ENCODE measurements at regions not wholly inside any gene's neighbourhood (a gene's known extent, or its start where the extent isn't known, plus 50 kb on each side); places are given as distances from the start of the nearest gene placed in this dataset.

- FAIRE-seq (no peak), DNase-seq (ENCODE audit: low spot score) (peak; percentile 66)
These were observed 175.9 kb downstream of the BAMBI start for GRCh38 chr10:28853195-28853594.

GRCh38 chr10:28857164-28857563 is 179.8 kb downstream of the BAMBI start:
- DNase-seq (ENCODE audit: low spot score) (no peak), FAIRE-seq (no peak)

DNA sequence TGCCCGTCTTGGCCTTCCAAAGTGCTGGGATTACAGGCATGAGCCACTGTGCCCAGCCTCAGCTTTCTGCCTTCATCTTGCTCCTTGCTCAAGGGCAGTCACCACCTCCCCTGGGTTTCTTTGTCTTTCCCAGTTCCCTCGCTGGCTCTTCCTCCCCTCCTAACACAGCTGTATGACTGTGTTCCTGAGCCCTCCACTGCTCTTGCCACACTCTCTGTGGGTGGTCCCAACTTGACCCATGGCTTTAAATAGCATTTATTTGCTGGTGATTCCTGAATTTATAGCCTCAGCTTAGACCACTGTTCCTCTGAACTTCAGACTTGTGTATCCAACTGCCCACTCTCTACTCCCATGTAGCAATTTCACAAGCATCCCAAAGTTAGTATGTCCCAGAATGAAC is 181.3 kb downstream of the BAMBI start:
- no peak for FAIRE-seq
- DNase-seq (ENCODE audit: low spot score): no peak

DNA sequence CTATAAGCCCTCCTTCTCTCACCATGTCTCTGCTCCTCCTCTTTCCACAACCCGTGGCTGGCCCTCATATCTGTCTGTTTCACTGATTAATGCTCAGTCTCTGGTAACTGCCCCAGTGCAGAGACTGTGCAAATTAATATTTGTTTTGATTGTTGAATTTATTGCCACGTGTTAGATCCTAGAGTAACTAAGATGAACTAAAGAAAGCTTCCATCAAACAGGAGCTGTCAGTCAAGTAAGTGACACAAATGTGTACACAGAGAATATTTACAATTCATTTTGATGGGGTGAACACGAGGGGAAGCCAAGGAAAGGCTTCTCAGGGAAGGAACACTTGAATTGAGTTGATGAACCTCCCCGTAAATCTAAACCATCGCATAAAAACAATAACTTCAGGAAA is 182.5 kb downstream of the BAMBI start:
- DNase-seq (ENCODE audit: low spot score): no peak
- FAIRE-seq: no peak

DNA sequence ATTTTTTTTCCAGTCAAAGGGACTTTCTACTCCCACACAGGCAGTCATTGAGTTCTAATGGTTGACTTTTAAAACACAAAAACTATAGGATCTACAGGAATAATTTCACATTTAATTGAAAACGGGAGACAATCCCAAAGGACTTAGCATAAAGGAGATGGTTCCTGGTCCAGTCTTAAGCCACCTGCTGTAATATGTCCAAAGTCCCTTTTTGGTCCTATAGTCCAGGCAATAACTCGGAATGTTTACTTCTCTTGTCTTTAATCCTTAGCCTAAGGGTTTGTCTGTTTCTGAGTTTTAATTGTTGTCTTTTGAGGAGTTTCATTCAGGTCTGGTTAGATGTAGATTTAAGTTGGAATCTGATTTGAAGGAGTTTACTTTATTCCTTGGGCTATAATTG is 184.9 kb downstream of the BAMBI start:
- no peak for DNase-seq (ENCODE audit: low spot score)
- no peak for FAIRE-seq

GRCh38 chr10:28869606-28870201 is 192.4 kb downstream of the BAMBI start:
- DNase-seq (ENCODE audit: low spot score): no peak
- FAIRE-seq: no peak

- no peak for DNase-seq (ENCODE audit: low spot score)
- no peak for FAIRE-seq
These were observed 194.3 kb downstream of the BAMBI start for GRCh38 chr10:28871665-28872064.

DNA sequence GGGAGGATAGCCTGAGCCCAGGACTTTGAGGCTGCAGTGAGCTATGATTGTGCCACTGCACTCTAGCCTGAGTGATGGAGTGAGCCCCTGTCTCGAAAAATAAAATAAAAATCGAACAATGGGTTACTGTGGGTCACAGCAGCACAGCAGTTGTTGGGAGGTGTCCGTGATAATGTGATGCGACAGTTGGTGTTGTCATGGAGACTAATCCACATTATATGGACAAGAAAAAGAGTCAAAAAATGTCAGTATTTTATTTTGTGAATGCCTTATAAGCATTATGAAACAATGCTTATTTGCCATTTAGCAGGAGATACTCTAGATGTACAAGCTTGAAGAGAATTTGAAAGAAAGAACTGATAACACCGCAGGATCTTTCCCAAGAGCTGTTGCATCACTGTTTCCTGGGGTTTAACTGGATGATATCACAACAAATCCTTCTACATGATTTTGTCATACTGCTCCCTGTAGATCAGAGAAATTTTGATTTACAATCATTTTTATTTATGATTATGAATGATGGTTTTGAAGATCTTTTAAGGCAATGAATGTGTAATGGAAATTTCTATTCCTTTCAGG is 195.4 kb downstream of the BAMBI start:
- DNase-seq (ENCODE audit: low spot score): no peak
- FAIRE-seq: no peak

DNA sequence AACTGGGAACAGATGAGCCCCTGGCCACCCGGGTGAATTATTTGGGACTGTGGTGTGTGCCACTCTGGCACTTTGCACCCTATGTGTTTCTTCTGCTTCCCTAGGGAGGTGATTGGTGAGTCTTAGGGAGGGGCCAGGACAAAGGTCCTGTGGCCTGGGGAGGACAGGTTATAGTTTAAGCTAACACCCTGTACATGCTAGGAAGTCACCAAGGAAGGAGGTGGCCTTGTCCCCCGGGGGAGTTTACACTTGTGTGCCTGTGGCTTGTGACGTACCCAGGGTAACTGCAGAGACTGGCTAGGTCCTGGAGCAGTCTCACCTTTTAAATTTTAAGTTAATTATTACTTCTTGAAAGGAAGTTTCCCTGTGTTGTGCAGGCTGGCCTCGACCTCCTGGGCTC is 196.2 kb downstream of the BAMBI start:
- FAIRE-seq (no peak), DNase-seq (ENCODE audit: low spot score) (no peak)

DNA sequence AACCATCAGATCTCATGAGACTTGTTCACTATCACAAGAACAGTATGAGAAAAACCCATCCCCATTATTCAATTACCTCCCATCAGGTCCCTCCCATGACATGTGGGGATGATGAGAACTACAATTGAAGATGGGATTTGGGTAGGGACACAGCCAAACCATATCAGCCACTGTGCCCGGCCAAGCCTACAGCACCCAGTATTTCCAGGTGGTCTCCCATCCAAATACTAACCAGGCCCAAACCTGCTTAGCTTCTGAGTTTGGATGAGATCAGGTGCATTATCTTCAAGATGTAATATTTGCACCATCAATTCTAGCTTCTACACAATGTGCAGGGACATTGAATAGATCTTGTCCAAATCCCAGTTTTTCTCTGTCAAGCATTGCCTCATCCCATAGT is 196.9 kb downstream of the BAMBI start:
- FAIRE-seq (no peak), DNase-seq (ENCODE audit: low spot score) (no peak)

DNA sequence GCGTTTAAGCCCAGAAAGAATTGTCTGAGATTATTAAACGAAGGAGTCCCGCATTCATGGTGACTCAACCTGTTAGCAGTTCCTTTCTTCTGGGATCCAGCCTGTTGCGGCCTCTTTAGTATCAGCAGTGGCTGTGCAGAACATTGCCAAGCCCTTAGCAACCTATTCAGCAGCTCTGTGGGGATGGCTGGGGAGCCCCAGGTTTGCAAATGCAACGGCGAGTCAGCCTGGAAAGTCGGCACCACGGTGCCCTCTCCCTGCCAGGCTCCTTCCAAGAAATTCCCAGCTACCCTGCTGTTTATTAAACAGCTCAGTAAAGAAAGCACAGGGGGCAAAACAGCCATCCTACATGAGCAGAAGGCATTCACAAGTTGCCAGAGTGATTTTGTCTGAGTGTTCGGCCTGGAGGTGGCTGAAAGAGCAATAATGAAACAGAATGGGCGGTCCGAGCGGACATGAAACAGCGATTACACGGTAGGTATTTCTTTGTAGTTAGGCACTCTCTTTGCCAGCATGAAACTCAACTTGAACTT is 198.3 kb downstream of the BAMBI start:
- DNase-seq (ENCODE audit: low spot score): no peak
- FAIRE-seq: no peak

- FAIRE-seq (peak; percentile 46), DNase-seq (ENCODE audit: low spot score) (no peak)
These were observed 201.1 kb downstream of the BAMBI start for GRCh38 chr10:28878236-28878970.

DNA sequence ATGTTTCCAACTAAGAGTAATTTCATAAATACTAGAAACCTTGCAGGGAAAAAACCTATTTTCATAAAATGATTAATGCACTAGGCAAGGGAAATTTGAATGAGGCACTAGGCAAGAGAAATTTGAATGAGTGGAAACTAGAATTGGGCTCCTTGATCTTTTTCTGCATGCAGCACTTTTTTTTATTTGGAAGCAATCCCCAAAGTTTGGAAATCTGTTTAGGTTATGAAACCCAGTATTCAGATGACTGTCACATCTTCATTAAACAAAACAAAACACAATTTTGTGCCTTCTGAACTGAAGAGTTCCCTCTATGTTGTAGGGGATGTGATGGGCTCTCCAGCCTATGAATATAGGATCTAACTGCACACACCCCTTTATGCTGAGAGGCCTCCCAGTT is 201.9 kb downstream of the BAMBI start:
- DNase-seq (ENCODE audit: low spot score): no peak
- FAIRE-seq: no peak

- FAIRE-seq: no peak
- DNase-seq (ENCODE audit: low spot score): no peak
These were observed 202.8 kb downstream of the BAMBI start for GRCh38 chr10:28879875-28880682.

GRCh38 chr10:28880683-28880950 is 203.3 kb downstream of the BAMBI start:
- DNase-seq (ENCODE audit: low spot score) (no peak), FAIRE-seq (no peak)

- DNase-seq (ENCODE audit: low spot score) (no peak), FAIRE-seq (no peak)
These were observed 204.0 kb downstream of the BAMBI start for GRCh38 chr10:28881171-28881882.

- FAIRE-seq (no peak), DNase-seq (ENCODE audit: low spot score) (no peak)
These were observed 206.6 kb downstream of the BAMBI start for GRCh38 chr10:28883741-28884423.

GRCh38 chr10:28890121-28890950 is 213.0 kb downstream of the BAMBI start:
- DNase-seq (ENCODE audit: low spot score) (no peak), FAIRE-seq (no peak)

GRCh38 chr10:28891058-28891713 is 213.9 kb downstream of the BAMBI start:
- FAIRE-seq (peak; percentile 82), DNase-seq (ENCODE audit: low spot score) (no peak)

Measured in urothelium cell line (cell line).